NCI-H2107 treated with DMSO at 0.1 percent for 48 hours (cell line): ENCODE measurements at regions not wholly inside any gene's neighbourhood (a gene's known extent, or its start where the extent isn't known, plus 50 kb on each side); places are given as distances from the start of the nearest gene placed in this dataset.
"Not testable (repeated sequence)": the region's sequence is repeated elsewhere in the genome, so short reads cannot be mapped to it uniquely, and the experiment has no call there.

Experiments
- DNase-seq: peaks from one replicate; lab custom pipeline; 2025; ENCODE audit not compliant: unreplicated experiment; lab: John Stamatoyannopoulos, UW

GRCh38 chr7:153748885-153749284 is 303.3 kb upstream of the DPP6 start:
- DNase-seq: not testable (repeated sequence)

- DNase-seq: not testable (repeated sequence)
Measured at GRCh38 chr7:153765869-153766268, 286.3 kb upstream of the DPP6 start.

GRCh38 chr7:153766926-153767325 is 285.3 kb upstream of the DPP6 start:
- not testable (repeated sequence) for DNase-seq

- no peak for DNase-seq
Measured at GRCh38 chr7:153772966-153773365, 279.2 kb upstream of the DPP6 start.

GRCh38 chr7:153776940-153777339 is 275.3 kb upstream of the DPP6 start:
- DNase-seq: not testable (repeated sequence)

GRCh38 chr7:153797363-153797762 is 254.8 kb upstream of the DPP6 start:
- DNase-seq: not testable (repeated sequence)

- DNase-seq: no peak
Measured at GRCh38 chr7:153808117-153808516, 244.1 kb upstream of the DPP6 start.

GRCh38 chr7:153829525-153829924 is 222.7 kb upstream of the DPP6 start:
- no peak for DNase-seq

GRCh38 chr7:153832160-153832559 is 220.0 kb upstream of the DPP6 start:
- peak; percentile 37 for DNase-seq

GRCh38 chr7:153835103-153835502 is 217.1 kb upstream of the DPP6 start:
- DNase-seq: peak; percentile 5

- no peak for DNase-seq
Measured at GRCh38 chr7:153835712-153836265, 216.4 kb upstream of the DPP6 start.

GRCh38 chr7:153838591-153838990 is 213.6 kb upstream of the DPP6 start:
- no peak for DNase-seq

- no peak for DNase-seq
Measured at GRCh38 chr7:153840861-153841260, 211.3 kb upstream of the DPP6 start.

GRCh38 chr7:153847828-153848227 is 204.4 kb upstream of the DPP6 start:
- no peak for DNase-seq

- no peak for DNase-seq
Measured at GRCh38 chr7:153852261-153852660, 199.9 kb upstream of the DPP6 start.

- no peak for DNase-seq
Measured at GRCh38 chr7:153858355-153858754, 193.8 kb upstream of the DPP6 start.

- DNase-seq: no peak
Measured at GRCh38 chr7:153859239-153859638, 193.0 kb upstream of the DPP6 start.

- DNase-seq: no peak
Measured at GRCh38 chr7:153886506-153887441, 165.4 kb upstream of the DPP6 start.

- no peak for DNase-seq
Measured at GRCh38 chr7:153887749-153888569, 164.2 kb upstream of the DPP6 start.

GRCh38 chr7:153891990-153892389 is 160.2 kb upstream of the DPP6 start:
- no peak for DNase-seq

GRCh38 chr7:153902862-153903261 is 149.3 kb upstream of the DPP6 start:
- no peak for DNase-seq

- DNase-seq: no peak
Measured at GRCh38 chr7:153912211-153912610, 140.0 kb upstream of the DPP6 start.
